Large intestine (tissue), 3 donors: ENCODE measurements at regions not wholly inside any gene's neighbourhood (a gene's known extent, or its start where the extent isn't known, plus 50 kb on each side); places are given as distances from the start of the nearest gene placed in this dataset.

ENCODE experiments used
- DNase-seq, 2 donors: peaks; one replicate each; pipeline versions ENCODE4 v3.0.0 to v3.0.0-alpha.2; 2013
- H3K27ac ChIP-seq: one replicate; pipeline ENCODE4 v1.5.1; 2013; ENCODE audit warnings: low read length
- H3K27me3 ChIP-seq: 2 replicates; pipeline ENCODE4 v1.6.1; 2013; ENCODE audit warnings: low read length; ENCODE audit not compliant: control insufficient read depth, insufficient read depth
- H3K36me3 ChIP-seq: 2 replicates; pipeline ENCODE4 v1.6.1; 2013; ENCODE audit warnings: low read length; ENCODE audit not compliant: control insufficient read depth, insufficient read depth
- H3K4me1 ChIP-seq: one replicate; pipeline ENCODE4 v1.6.1; 2013; ENCODE audit warnings: low read length; ENCODE audit not compliant: control insufficient read depth, insufficient read depth
- H3K4me3 ChIP-seq: one replicate; pipeline ENCODE4 v1.5.1; 2013; ENCODE audit warnings: low read length
- H3K9me3 ChIP-seq: one replicate; pipeline ENCODE4 v1.6.1; 2013; ENCODE audit warnings: mild to moderate bottlenecking, low read depth, low read length, moderate library complexity; ENCODE audit not compliant: control insufficient read depth
- WGBS: methylation state at CpG from one replicate; pipeline ENCODE4 v1.1.5; 2013; ENCODE audit warnings: low lambda C conversion rate; ENCODE audit not compliant: insufficient coverage; 5-methylcytosine and 5-hydroxymethylcytosine counted together

GRCh38 chr17:413016-413350 lies 60.4 kb upstream of the RPH3AL start:
- no peaks in the 10 kb centered on the region for H3K36me3 ChIP-seq
- H3K9me3 ChIP-seq = no peaks in the 10 kb centered on the region
- no peak for DNase-seq
- peaks cover 13% of the 10 kb centered on the region for H3K4me1 ChIP-seq
- WGBS = no CpG with 5 or more reads among the region's 10 CpGs
- H3K27ac ChIP-seq = no peak overlapping the region
- no peaks in the 10 kb centered on the region for H3K27me3 ChIP-seq
- no peak overlapping the region for H3K4me3 ChIP-seq

GRCh38 chr17:412211-413015 lies 59.8 kb upstream of the RPH3AL start:
- peak; percentile 32 to 41 for DNase-seq
- Histone ChIP-seq H3K27me3 (no peaks in the 10 kb centered on the region), H3K4me3 (no peak overlapping the region), H3K4me1 (peaks cover 13% of the 10 kb centered on the region), H3K27ac (no peak overlapping the region), H3K36me3 (no peaks in the 10 kb centered on the region), H3K9me3 (no peaks in the 10 kb centered on the region)
- WGBS = no CpG with 5 or more reads among the region's 15 CpGs

GRCh38 chr17:411421-412120 lies 59.0 kb upstream of the RPH3AL start:
- H3K4me3 ChIP-seq = no peak overlapping the region
- H3K36me3 ChIP-seq = no peaks in the 10 kb centered on the region
- H3K27ac ChIP-seq = no peak overlapping the region
- WGBS = no CpG with 5 or more reads among the region's 12 CpGs
- no peaks in the 10 kb centered on the region for H3K9me3 ChIP-seq
- no peaks in the 10 kb centered on the region for H3K27me3 ChIP-seq
- no peak for DNase-seq
- peaks cover 10% of the 10 kb centered on the region for H3K4me1 ChIP-seq

- Histone ChIP-seq H3K4me1 (peaks cover 7% of the 10 kb centered on the region), H3K9me3 (no peaks in the 10 kb centered on the region), H3K4me3 (peak overlapping the region; percentile 80), H3K27me3 (no peaks in the 10 kb centered on the region), H3K27ac (no peak overlapping the region), H3K36me3 (no peaks in the 10 kb centered on the region)
- no CpG with 5 or more reads among the region's 27 CpGs for WGBS
- DNase-seq = peak; percentile 33 to 52
Observed at GRCh38 chr17:410543-411401, 58.2 kb upstream of the RPH3AL start.

- Histone ChIP-seq H3K9me3 (no peaks in the 10 kb centered on the region), H3K27ac (peak overlapping the region; percentile 30), H3K4me1 (peaks cover 7% of the 10 kb centered on the region), H3K4me3 (peak overlapping the region; percentile 80), H3K27me3 (no peaks in the 10 kb centered on the region), H3K36me3 (no peaks in the 10 kb centered on the region)
- no CpG with 5 or more reads among the region's 80 CpGs for WGBS
- DNase-seq = peak; percentile 99 to 100
Observed at GRCh38 chr17:409848-410542, 57.4 kb upstream of the RPH3AL start.

GRCh38 chr17:409308-409847 lies 56.8 kb upstream of the RPH3AL start:
- WGBS = 57% methylated on average over 1 of the region's 16 CpGs
- no peaks in the 10 kb centered on the region for H3K36me3 ChIP-seq
- peak overlapping the region; percentile 30 for H3K27ac ChIP-seq
- DNase-seq = no peak
- H3K9me3 ChIP-seq = no peaks in the 10 kb centered on the region
- peak overlapping the region; percentile 42 for H3K4me3 ChIP-seq
- H3K27me3 ChIP-seq = no peaks in the 10 kb centered on the region
- peaks cover 7% of the 10 kb centered on the region for H3K4me1 ChIP-seq

- Histone ChIP-seq H3K27me3 (no peaks in the 10 kb centered on the region), H3K27ac (no peak overlapping the region), H3K4me3 (no peak overlapping the region), H3K36me3 (no peaks in the 10 kb centered on the region), H3K4me1 (no peaks in the 10 kb centered on the region), H3K9me3 (no peaks in the 10 kb centered on the region)
- no peak for DNase-seq
- WGBS = 80% methylated on average over 1 of the region's 7 CpGs
Observed at GRCh38 chr17:404703-405102, 52.1 kb upstream of the RPH3AL start.
